HCT116 (cell line): ENCODE measurements at regions not wholly inside any gene's neighbourhood (a gene's known extent, or its start where the extent isn't known, plus 50 kb on each side); places are given as distances from the start of the nearest gene placed in this dataset.

Experiments
- ATAC-seq: fragments of 200-7000 bp; cut with Tn5 transposase; 2 replicates; pipeline ENCODE4 v1.9.1; 2020; ENCODE audit warnings: mild to moderate bottlenecking, moderate library complexity
- BruUV-seq: library from RNA; stranded (reverse); fragments of 400-500 nt; replicated peaks from 2 replicates; lab custom pipeline; 2021; lab: Mats Ljungman, UMichigan
- CTCF ChIA-PET: fragments of 300-600 bp; sonication (Branson Sonifier 250); formaldehyde crosslinking; loops from one replicate; lab custom pipeline; 2021; ENCODE audit warnings: antibody characterized with exemption; lab: Charles Lee
- POLR2A ChIA-PET: fragments of 300-600, 350-600 bp; sonication (Branson Sonifier 250); formaldehyde crosslinking; loops from one replicate; lab custom pipeline; 2021; ENCODE audit warnings: antibody characterized with exemption; lab: Charles Lee
- RAD21 ChIA-PET, 2 experiments: fragments of 300-600 bp; sonication (Branson Sonifier 250); formaldehyde crosslinking; loops; one replicate each; lab custom pipeline; 2023; ENCODE audit warnings: low total read pairs in 2 of 2; ENCODE audit not compliant: uncharacterized antibody in 2 of 2, unreplicated experiment in 2 of 2, low non-redundant PET in 1 of 2; lab: Charles Lee
- DNase-seq: peaks from one replicate; pipeline ENCODE4 v3.0.0-alpha.2; 2010; ENCODE audit warnings: low read depth, low spot score
- H2AFZ ChIP-seq: fragments of 200-600 bp; shearing (Covaris generic), sonication (generic); 2 replicates; pipeline ENCODE4 v1.6.1; 2017; ENCODE audit warnings: low read depth, mixed run types, mixed read lengths, antibody characterized with exemption, low read length; ENCODE audit not compliant: poor library complexity, severe bottlenecking
- H3K27ac ChIP-seq: 2 replicates; pipeline ENCODE4 v1.5.1; 2012; ENCODE audit warnings: low read depth, low read length
- H3K27me3 ChIP-seq: fragments of 200-600 bp; sonication (generic); 2 replicates; pipeline ENCODE4 v1.6.1; 2016; ENCODE audit warnings: mixed run types, low read length, mixed read lengths; ENCODE audit not compliant: insufficient read depth
- H3K36me3 ChIP-seq, 2 experiments: fragments of 200-500 bp in 1 of 2; fragments of 200-600 bp in 1 of 2; sonication (Bioruptor generic) in 1 of 2; sonication (generic) in 1 of 2; 2 replicates each; pipeline versions ENCODE4 v1.5.1 to v1.6.1; 2014 to 2016; ENCODE audit warnings: low read length in 2 of 2, inconsistent platforms in 1 of 2, mixed read lengths in 1 of 2, mixed run types in 1 of 2; ENCODE audit not compliant: insufficient read depth in 2 of 2, control insufficient read depth in 1 of 2
- H3K4me1 ChIP-seq, 2 experiments: fragments of 200-600 bp in 1 of 2; sonication (generic) in 1 of 2; 2 replicates each; pipeline versions ENCODE4 v1.5.1 to v1.6.1; 2012 to 2017; ENCODE audit warnings: low read length in 2 of 2, inconsistent platforms in 1 of 2, mild to moderate bottlenecking in 1 of 2, mixed read lengths in 1 of 2, mixed run types in 1 of 2, moderate library complexity in 1 of 2; ENCODE audit not compliant: insufficient read depth in 2 of 2, control insufficient read depth in 1 of 2
- H3K4me2 ChIP-seq: fragments of 200-600 bp; sonication (generic); 2 replicates; pipeline ENCODE4 v1.6.1; 2017; ENCODE audit warnings: mixed run types, low read length, mixed read lengths
- H3K4me3 ChIP-seq, 2 experiments: fragments of 200-600 bp in 1 of 2; sonication (generic) in 1 of 2; replicated peaks in 1 of 2; 2 replicates each; pipeline ENCODE4 v1.5.1; 2011 to 2016; ENCODE audit warnings: low read length in 2 of 2, control low read depth in 1 of 2, low read depth in 1 of 2, mild to moderate bottlenecking in 1 of 2, mixed read lengths in 1 of 2, mixed run types in 1 of 2
- H3K79me2 ChIP-seq: fragments of 200-600 bp; sonication (generic); 2 replicates; pipeline ENCODE4 v1.6.1; 2017; ENCODE audit warnings: mild to moderate bottlenecking, mixed run types, low read length, moderate library complexity, mixed read lengths; ENCODE audit not compliant: insufficient read depth
- H3K9ac ChIP-seq: fragments of 200-600 bp; sonication (generic); 2 replicates; pipeline ENCODE4 v1.6.1; 2016; ENCODE audit warnings: low read length, mixed read lengths
- H3K9me2 ChIP-seq: fragments of 200-600 bp; sonication (generic), shearing (Covaris generic); 2 replicates; pipeline ENCODE4 v1.6.1; 2017; ENCODE audit warnings: mixed run types, mild to moderate bottlenecking, moderate library complexity; ENCODE audit not compliant: insufficient read depth
- H3K9me3 ChIP-seq, 2 experiments: fragments of 200-500 bp in 1 of 2; fragments of 200-600 bp in 1 of 2; sonication (Bioruptor generic) in 1 of 2; sonication (generic) in 1 of 2; 2 replicates each; pipeline ENCODE4 v1.6.1; 2014 to 2017; ENCODE audit warnings: low read length in 2 of 2, mixed read lengths in 2 of 2, inconsistent platforms in 1 of 2, low read depth in 1 of 2, mild to moderate bottlenecking in 1 of 2, mixed run types in 1 of 2, moderate library complexity in 1 of 2; ENCODE audit not compliant: control insufficient read depth in 1 of 2, insufficient read depth in 1 of 2
- H4K20me1 ChIP-seq: fragments of 200-600 bp; sonication (generic), shearing (Covaris generic); 2 replicates; pipeline ENCODE4 v1.6.1; 2017; ENCODE audit warnings: mixed run types, mild to moderate bottlenecking, moderate library complexity; ENCODE audit not compliant: insufficient read depth
- CTCF ChIP-seq, 3 experiments: fragments of 200-600 bp in 1 of 3; sonication (generic) in 1 of 3; IDR thresholded peaks in 2 of 3; conservative IDR thresholded peaks in 1 of 3; 2 replicates each; pipeline ENCODE4 v1.5.1; 2012 to 2017; ENCODE audit warnings: low read depth in 2 of 3, low read length in 2 of 3, antibody characterized with exemption in 1 of 3, borderline replicate concordance in 1 of 3, control low read depth in 1 of 3, mild to moderate bottlenecking in 1 of 3, mixed read lengths in 1 of 3, mixed run types in 1 of 3, moderate library complexity in 1 of 3; ENCODE audit not compliant: insufficient read depth in 1 of 3
- ELF1 ChIP-seq: IDR thresholded peaks from 2 replicates; pipeline ENCODE4 v1.6.1; 2012; ENCODE audit warnings: low read depth, borderline replicate concordance
- EZH2 ChIP-seq: fragments of 200-600 bp; sonication (generic); IDR thresholded peaks from 2 replicates; pipeline ENCODE4 v1.6.1; 2017; ENCODE audit warnings: antibody characterized with exemption, mixed run types
- EZH2phosphoT487 ChIP-seq: fragments of 200-600 bp; IDR thresholded peaks from 2 replicates; pipeline ENCODE4 v1.6.1; 2018; ENCODE audit warnings: antibody characterized with exemption, borderline replicate concordance
- FOSL1 ChIP-seq: IDR thresholded peaks from 2 replicates; pipeline ENCODE4 v1.6.1; 2012; ENCODE audit warnings: low read depth
- JUND ChIP-seq: IDR thresholded peaks from 2 replicates; pipeline ENCODE4 v1.6.1; 2012
- POLR2A ChIP-seq: IDR thresholded peaks from 2 replicates; pipeline ENCODE4 v1.7.0; 2011; ENCODE audit warnings: borderline replicate concordance; ENCODE audit not compliant: insufficient read depth, insufficient read length; ENCODE audit errors: extremely low read depth
- POLR2AphosphoS5 ChIP-seq: IDR thresholded peaks from 2 replicates; pipeline ENCODE4 v1.6.1; 2011; ENCODE audit warnings: mild to moderate bottlenecking, low read depth, low read length, moderate library complexity
- REST ChIP-seq: IDR thresholded peaks from 2 replicates; pipeline ENCODE4 v1.6.1; 2012; ENCODE audit warnings: low read depth
- SRF ChIP-seq: IDR thresholded peaks from 2 replicates; pipeline ENCODE4 v1.6.1; 2012; ENCODE audit warnings: low read depth
- YY1 ChIP-seq: IDR thresholded peaks from 2 replicates; pipeline ENCODE4 v1.6.1; 2011; ENCODE audit warnings: low read length, low read depth, moderate library complexity, mild to moderate bottlenecking; ENCODE audit not compliant: insufficient replicate concordance; ENCODE audit errors: extremely low read depth
- ZFX ChIP-seq: fragments of 450-650 bp; IDR thresholded peaks from 2 replicates; pipeline ENCODE4 v1.6.1; 2017
- ZNF274 ChIP-seq: fragments of 200-500 bp; sonication (Bioruptor generic); IDR thresholded peaks from 2 replicates; pipeline ENCODE4 v1.6.1; 2014; ENCODE audit warnings: mild to moderate bottlenecking, low read depth, low read length, inconsistent platforms
- intact Hi-C: fragments of 100-400 bp; cut with micrococcal nuclease; formaldehyde crosslinking; loops from 2 replicates; pipeline ENCODE4 v1.10.0; 2022

GRCh38 chr4:138833974-138834373, 181.6 kb upstream of the NOCT start (continued):
- TF ChIP-seq CTCF (IDR thresholded peaks at IDR 0.05 in 2 of 3, conservative IDR thresholded peaks at IDR 0.05 in 1 of 3; ENCODE audit: borderline replicate concordance in 1 of 3, insufficient read depth in 1 of 3, low read depth in 2 of 3, low read length in 2 of 3) (no peak), POLR2AphosphoS5 (no peak), EZH2 (no peak), EZH2phosphoT487 (no peak), ELF1 (no peak), ZFX (no peak), POLR2A (no peak)

- ATAC-seq, result no peak
- CTCF ChIA-PET, result no interaction called here
- intact Hi-C loops, result no loop called here
- DNase-seq, result no peak
- H3K79me2 ChIP-seq, result no peaks in the 10 kb centered on the region
- no peak overlapping the region for H3K4me3 ChIP-seq
- no peaks in the 10 kb centered on the region for H4K20me1 ChIP-seq
- POLR2A ChIA-PET, result no interaction called here
- no peak overlapping the region for H3K27ac ChIP-seq
- H3K9ac ChIP-seq, result no peak overlapping the region
- no peaks in the 10 kb centered on the region for H3K9me3 ChIP-seq
- H3K4me2 ChIP-seq, result no peak overlapping the region
- H3K4me1 ChIP-seq, result 0 out of 4 replicates have a peak, but pooled peaks cover 0 to 3% of the 10 kb centered on the region in 2 experiments
- no peaks in the 10 kb centered on the region for H3K27me3 ChIP-seq
- no peak for TF ChIP-seq ZFX
- no peak for TF ChIP-seq EZH2
- TF ChIP-seq JUND, result no peak
- no peak for TF ChIP-seq EZH2phosphoT487
- no peak for TF ChIP-seq YY1
- no peak for TF ChIP-seq REST
- TF ChIP-seq SRF, result no peak
- TF ChIP-seq FOSL1, result no peak
- TF ChIP-seq ZNF274, result no peak
- no peaks in the 10 kb centered on the region for H3K36me3 ChIP-seq
- no peak overlapping the region for H2AFZ ChIP-seq
- no peaks in the 10 kb centered on the region for H3K9me2 ChIP-seq
- RAD21 ChIA-PET, result no interaction called here
- no TSS peak for BruUV-seq
These were observed 183.0 kb upstream of the NOCT start for GRCh38 chr4:138832563-138832962.
